GM06990 (cell line): ENCODE measurements at regions not wholly inside any gene's neighbourhood (a gene's known extent, or its start where the extent isn't known, plus 50 kb on each side); places are given as distances from the start of the nearest gene placed in this dataset.
"Not testable (repeated sequence)": the region's sequence is repeated elsewhere in the genome, so short reads cannot be mapped to it uniquely, and the experiment has no call there.

Experiments used
- DNase-seq: peaks from one replicate; pipeline ENCODE4 v3.0.0-alpha.2; 2011; ENCODE audit not compliant: insufficient read length; ENCODE audit errors: extremely low read depth
- H3K27me3 ChIP-seq: replicated peaks from 2 replicates; pipeline ENCODE4 v1.6.0; 2011; ENCODE audit warnings: low read length; ENCODE audit not compliant: control insufficient read depth, insufficient read depth
- H3K36me3 ChIP-seq: 2 replicates; pipeline ENCODE4 v1.5.1; 2011; ENCODE audit warnings: low read length; ENCODE audit not compliant: control insufficient read depth, insufficient read depth
- H3K4me3 ChIP-seq: replicated peaks from 2 replicates; pipeline ENCODE4 v1.5.1; 2011; ENCODE audit warnings: low read depth, mild to moderate bottlenecking, control low read depth, low read length
- CTCF ChIP-seq: IDR thresholded peaks from 2 replicates; pipeline ENCODE4 v1.5.1; 2011; ENCODE audit warnings: low read length, control low read depth, mild to moderate bottlenecking, inconsistent platforms; ENCODE audit not compliant: insufficient read depth, poor library complexity, severe bottlenecking

GRCh38 chr2:235220331-235220730 is 268.5 kb downstream of the SH3BP4 start:
- TF ChIP-seq CTCF = no peak
- no peaks in the 10 kb centered on the region for H3K27me3 ChIP-seq
- DNase-seq = no peak
- H3K4me3 ChIP-seq = no peak overlapping the region
- no peaks in the 10 kb centered on the region for H3K36me3 ChIP-seq

- no peaks in the 10 kb centered on the region for H3K27me3 ChIP-seq
Observed at GRCh38 chr2:235223011-235223410, 270.8 kb upstream of the AGAP1 start.

GRCh38 chr2:235224410-235224809 is 269.4 kb upstream of the AGAP1 start:
- Histone ChIP-seq H3K36me3 (no peaks in the 10 kb centered on the region), H3K27me3 (no peaks in the 10 kb centered on the region), H3K4me3 (no peak overlapping the region)
- no peak for TF ChIP-seq CTCF
- no peak for DNase-seq

More at GRCh38 chr2:235223011-235223410, 270.8 kb upstream of the AGAP1 start:
- no peak for DNase-seq
- TF ChIP-seq CTCF = no peak
- Histone ChIP-seq H3K4me3 (no peak overlapping the region), H3K36me3 (no peaks in the 10 kb centered on the region)

- no peak for DNase-seq
Observed at GRCh38 chr2:235225261-235225660, 268.6 kb upstream of the AGAP1 start.

DNA sequence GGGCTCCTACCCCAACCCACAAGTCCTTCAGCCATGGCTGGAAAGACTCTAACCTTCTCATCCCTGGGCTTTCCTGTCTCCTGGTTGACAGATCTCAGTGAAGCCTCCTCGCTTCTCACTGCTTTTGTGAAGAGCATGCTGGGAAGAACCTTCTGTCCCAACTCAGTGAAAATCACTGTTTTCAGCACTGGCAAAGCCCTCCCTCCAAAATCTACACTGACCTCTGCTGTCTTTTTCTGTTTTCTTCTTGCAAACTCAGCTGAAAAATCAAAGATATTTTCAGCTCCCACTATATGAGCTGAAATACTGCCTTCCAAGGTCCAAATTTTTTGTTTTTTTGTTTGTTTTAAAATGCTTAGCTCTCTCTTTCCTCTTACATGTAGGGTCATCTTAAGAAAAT is 266.3 kb upstream of the AGAP1 start:
- DNase-seq = no peak
- H3K27me3 ChIP-seq = no peaks in the 10 kb centered on the region
- no peak overlapping the region for H3K4me3 ChIP-seq
- H3K36me3 ChIP-seq = no peaks in the 10 kb centered on the region
- no peak for TF ChIP-seq CTCF

More at GRCh38 chr2:235225261-235225660, 268.6 kb upstream of the AGAP1 start:
- no peaks in the 10 kb centered on the region for H3K36me3 ChIP-seq
- no peak for TF ChIP-seq CTCF
- no peak overlapping the region for H3K4me3 ChIP-seq
- no peaks in the 10 kb centered on the region for H3K27me3 ChIP-seq

DNA sequence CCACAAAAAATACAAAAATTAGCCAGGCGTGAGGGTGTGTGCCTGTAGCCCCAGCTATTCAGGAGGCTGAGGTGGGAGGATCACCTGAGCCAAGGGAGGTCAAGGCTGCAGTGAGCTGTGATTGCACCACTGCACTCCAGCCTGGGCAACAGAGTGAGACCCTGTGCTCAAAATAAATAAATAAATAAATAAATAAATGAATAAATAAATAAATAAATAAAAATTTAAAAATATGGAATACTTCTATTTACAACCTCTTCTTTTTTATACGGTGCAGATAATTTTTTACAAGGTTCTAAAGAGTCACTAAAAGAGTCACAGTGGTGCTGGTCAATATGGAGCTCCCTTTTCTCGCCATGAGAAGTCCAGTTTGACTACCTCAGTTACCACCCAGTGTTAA is 265.4 kb upstream of the AGAP1 start:
- H3K27me3 ChIP-seq, H3K4me3 ChIP-seq, H3K36me3 ChIP-seq, DNase-seq: not testable (repeated sequence)
